ENCODE measurements at regions not wholly inside any gene's neighbourhood (a gene's known extent, or its start where the extent isn't known, plus 50 kb on each side); places are given as distances from the start of the nearest gene placed in this dataset.

GRCh38 chr1:82979593-82980236 lies 1019.2 kb downstream of the TTLL7 start (continued):
- no peak for TF ChIP-seq MEF2A (IDR thresholded peaks at IDR 0.05; ENCODE audit: insufficient read depth, low read depth, low read length)

GRCh38 chr1:82978461-82979324 lies 1020.2 kb downstream of the TTLL7 start:
- intact Hi-C loops (cut with micrococcal nuclease; ENCODE audit: unreplicated experiment), result no loop called here
- ChIA-PET SMC1A (ENCODE audit: uncharacterized antibody, unreplicated experiment) (interaction anchor here (1.8 kb wide), 1 partner anchor 10 kb away, joined by 3 read pairs; no protein-coding TSS in a partner anchor), CTCF (no interaction called here), RAD21 (ENCODE audit: unreplicated experiment) (interaction anchor here (0.7 kb wide), 1 partner anchor 16 kb away, joined by 3 read pairs; no protein-coding TSS in a partner anchor), POLR2A (no interaction called here)
- Histone ChIP-seq H3K36me3 (ENCODE audit: control insufficient read depth in 2 of 2, insufficient read depth in 2 of 2, low read length in 1 of 2) (no peaks in the 10 kb centered on the region), H3K4me3 (no peak overlapping the region), H3K79me2 (ENCODE audit: control insufficient read depth, insufficient read depth, low read length) (no peaks in the 10 kb centered on the region), H3K27ac (ENCODE audit: control insufficient read depth, insufficient read depth) (no peak overlapping the region), H3K4me1 (ENCODE audit: control insufficient read depth, insufficient read depth, low read length) (peaks cover 4% of the 10 kb centered on the region; the same call in 1 of the 2 replicates), H4K20me1 (ENCODE audit: control insufficient read depth, insufficient read depth) (no peaks in the 10 kb centered on the region), H3K27me3 (replicated peaks in 1 of 2; ENCODE audit: control insufficient read depth in 2 of 2, insufficient read depth in 2 of 2, low read length in 1 of 2) (no peaks in the 10 kb centered on the region; a peak in 1 of 4 replicates), H3K4me2 (ENCODE audit: control insufficient read depth, insufficient read depth) (no peak overlapping the region), H3K9me3 (replicated peaks; ENCODE audit: control insufficient read depth, insufficient read depth, low read length) (no peaks in the 10 kb centered on the region), H3K9ac (ENCODE audit: control insufficient read depth, insufficient read depth, low read length) (no peak overlapping the region), H2AFZ (ENCODE audit: control insufficient read depth, low read depth, low read length) (no peak overlapping the region)
- in situ Hi-C loops (cut with MboI), result no loop called here
- 39% methylated on average over 10 of the region's 10 CpGs for WGBS (ENCODE audit: insufficient coverage, insufficient replicate concordance, low lambda C conversion rate, missing lambda C conversion rate)
- no peak for ATAC-seq
- no peak for DNase-seq (ENCODE audit: low read depth, low spot score)
- no peak for TF ChIP-seq CEBPB (IDR thresholded peaks at IDR 0.05; ENCODE audit: borderline replicate concordance in 1 of 2, low read depth in 2 of 2, low read length in 2 of 2)
- no peak for TF ChIP-seq REST (IDR thresholded peaks at IDR 0.05; ENCODE audit: low read depth, low read length)
- no peak for TF ChIP-seq BRCA1 (IDR thresholded peaks at IDR 0.05; ENCODE audit: low read depth, low read length)
- no peak for TF ChIP-seq NFIC (IDR thresholded peaks at IDR 0.05; ENCODE audit: low read depth, low read length)
- TF ChIP-seq RAD21 (IDR thresholded peaks at IDR 0.05; ENCODE audit: insufficient read depth, low read depth, low read length), result no peak
- no TSS peak for BruUV-seq (replicated peaks)
- no peak for FAIRE-seq
